OCI-LY7 (cell line): ENCODE measurements at regions not wholly inside any gene's neighbourhood (a gene's known extent, or its start where the extent isn't known, plus 50 kb on each side); places are given as distances from the start of the nearest gene placed in this dataset.

Experiments used
- EZH2phosphoT487 ChIP-seq: fragments of 200-600 bp; sonication (generic); IDR thresholded peaks from 2 replicates; pipeline ENCODE4 v1.6.1; 2018; ENCODE audit warnings: low read depth, borderline replicate concordance, mild to moderate bottlenecking, mixed run types, antibody characterized with exemption, low read length, moderate library complexity, mixed read lengths
- TF ChIP-seq, protein P1 (sequence below): fragments of 200-600 bp; sonication (generic); conservative IDR thresholded peaks from 2 replicates; pipeline ENCODE4 v1.5.1; 2014; ENCODE audit warnings: mild to moderate bottlenecking, antibody characterized with exemption, low read length, moderate library complexity, mixed read lengths

DNA sequence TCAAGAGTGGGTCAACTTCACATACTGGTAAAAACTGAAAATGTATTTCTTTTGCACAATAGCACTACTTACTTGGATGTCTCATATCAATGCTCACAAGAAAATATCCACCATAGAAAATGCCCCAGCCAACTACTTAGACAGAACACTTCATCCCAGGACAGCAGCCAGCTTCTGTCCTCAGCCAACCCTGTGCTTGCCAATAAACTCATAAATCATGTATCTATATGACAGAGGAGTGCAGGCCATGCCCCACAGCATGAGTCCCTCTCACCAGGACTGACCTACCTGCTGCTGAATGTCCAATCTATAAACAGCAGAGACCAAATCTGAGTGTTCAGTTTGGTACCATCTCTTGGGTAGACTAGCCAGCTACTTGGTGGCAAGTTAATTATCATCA lies 179.3 kb downstream of the OMA1 start:
- TF ChIP-seq, protein P1, sequence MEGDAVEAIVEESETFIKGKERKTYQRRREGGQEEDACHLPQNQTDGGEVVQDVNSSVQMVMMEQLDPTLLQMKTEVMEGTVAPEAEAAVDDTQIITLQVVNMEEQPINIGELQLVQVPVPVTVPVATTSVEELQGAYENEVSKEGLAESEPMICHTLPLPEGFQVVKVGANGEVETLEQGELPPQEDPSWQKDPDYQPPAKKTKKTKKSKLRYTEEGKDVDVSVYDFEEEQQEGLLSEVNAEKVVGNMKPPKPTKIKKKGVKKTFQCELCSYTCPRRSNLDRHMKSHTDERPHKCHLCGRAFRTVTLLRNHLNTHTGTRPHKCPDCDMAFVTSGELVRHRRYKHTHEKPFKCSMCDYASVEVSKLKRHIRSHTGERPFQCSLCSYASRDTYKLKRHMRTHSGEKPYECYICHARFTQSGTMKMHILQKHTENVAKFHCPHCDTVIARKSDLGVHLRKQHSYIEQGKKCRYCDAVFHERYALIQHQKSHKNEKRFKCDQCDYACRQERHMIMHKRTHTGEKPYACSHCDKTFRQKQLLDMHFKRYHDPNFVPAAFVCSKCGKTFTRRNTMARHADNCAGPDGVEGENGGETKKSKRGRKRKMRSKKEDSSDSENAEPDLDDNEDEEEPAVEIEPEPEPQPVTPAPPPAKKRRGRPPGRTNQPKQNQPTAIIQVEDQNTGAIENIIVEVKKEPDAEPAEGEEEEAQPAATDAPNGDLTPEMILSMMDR = no peak
- TF ChIP-seq EZH2phosphoT487 = no peak
